NCI-H82 treated with DMSO at 0.1 percent for 48 hours (cell line): ENCODE measurements at regions not wholly inside any gene's neighbourhood (a gene's known extent, or its start where the extent isn't known, plus 50 kb on each side); places are given as distances from the start of the nearest gene placed in this dataset.

Source experiments
- DNase-seq: peaks from one replicate; lab custom pipeline; 2025; ENCODE audit not compliant: unreplicated experiment; lab: John Stamatoyannopoulos, UW

- no peak for DNase-seq
These were observed 446.0 kb downstream of the MTRR start for GRCh38 chr5:8314965-8315364.

GRCh38 chr5:8316608-8317280 lies 447.8 kb downstream of the MTRR start:
- no peak for DNase-seq

DNA sequence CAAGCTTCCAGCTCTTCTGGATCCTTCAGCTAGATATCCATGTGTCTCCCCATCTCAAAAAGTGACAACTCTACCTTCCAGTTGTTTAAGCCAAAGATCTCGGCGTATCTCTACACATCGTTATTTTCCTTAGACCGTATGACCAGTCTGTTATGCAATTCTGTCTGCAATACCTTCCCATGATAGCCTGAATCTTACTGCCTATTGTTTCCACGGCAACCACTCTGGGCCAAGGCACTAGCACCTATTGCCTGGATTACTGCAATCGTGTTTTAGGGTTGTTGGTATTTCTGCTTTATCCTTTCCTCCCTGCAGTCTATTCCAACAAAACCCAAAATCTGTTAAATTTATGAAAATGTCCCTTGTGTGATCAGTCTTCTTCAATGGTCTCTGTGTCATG lies 448.4 kb downstream of the MTRR start:
- no peak for DNase-seq

- DNase-seq = no peak
These were observed 451.3 kb downstream of the MTRR start for GRCh38 chr5:8320244-8320643.

- DNase-seq = no peak
These were observed 452.3 kb downstream of the MTRR start for GRCh38 chr5:8321272-8321671.

DNA sequence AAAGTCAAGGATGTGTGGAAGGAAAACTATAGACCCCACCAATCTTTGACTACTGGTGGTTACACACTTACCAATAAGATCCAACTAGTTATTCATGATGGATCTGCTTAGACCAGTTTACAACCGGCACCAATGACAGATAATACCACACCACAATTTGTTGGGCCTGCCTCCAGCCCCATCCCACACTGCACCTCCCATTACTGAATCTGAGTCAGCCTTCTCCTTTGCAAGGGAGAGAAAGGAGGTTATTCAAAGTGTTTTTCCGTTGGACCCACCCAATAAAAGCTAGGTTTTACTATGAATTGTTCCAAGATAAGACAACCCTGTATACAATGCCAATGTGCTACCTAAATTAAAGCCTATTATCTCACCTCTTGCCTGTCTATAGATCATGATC lies 453.5 kb downstream of the MTRR start:
- no peak for DNase-seq

- DNase-seq = no peak
These were observed 458.1 kb downstream of the MTRR start for GRCh38 chr5:8327016-8327415.

- no peak for DNase-seq
These were observed 460.8 kb downstream of the MTRR start for GRCh38 chr5:8329773-8330172.

GRCh38 chr5:8332666-8333445 lies 463.9 kb downstream of the MTRR start:
- DNase-seq = no peak

DNA sequence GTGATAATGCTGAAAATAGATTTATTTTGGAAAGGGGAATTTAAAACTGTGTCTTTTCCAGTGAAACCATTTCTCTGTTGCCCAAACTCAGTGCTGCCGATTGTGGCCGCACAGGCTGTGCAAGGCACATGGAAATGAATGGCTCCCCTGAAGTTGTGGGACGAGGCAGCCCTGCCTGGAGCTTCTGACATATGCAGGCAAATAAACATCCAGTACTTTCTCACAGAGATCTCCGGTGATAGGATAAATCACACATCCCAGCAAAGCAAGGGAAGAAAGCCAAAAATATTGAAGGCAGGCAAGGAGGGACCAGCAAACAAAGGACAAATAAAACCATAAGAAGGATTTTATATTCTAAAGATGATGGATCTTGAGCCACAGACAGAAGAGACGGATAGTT lies 464.5 kb downstream of the MTRR start:
- no peak for DNase-seq

DNA sequence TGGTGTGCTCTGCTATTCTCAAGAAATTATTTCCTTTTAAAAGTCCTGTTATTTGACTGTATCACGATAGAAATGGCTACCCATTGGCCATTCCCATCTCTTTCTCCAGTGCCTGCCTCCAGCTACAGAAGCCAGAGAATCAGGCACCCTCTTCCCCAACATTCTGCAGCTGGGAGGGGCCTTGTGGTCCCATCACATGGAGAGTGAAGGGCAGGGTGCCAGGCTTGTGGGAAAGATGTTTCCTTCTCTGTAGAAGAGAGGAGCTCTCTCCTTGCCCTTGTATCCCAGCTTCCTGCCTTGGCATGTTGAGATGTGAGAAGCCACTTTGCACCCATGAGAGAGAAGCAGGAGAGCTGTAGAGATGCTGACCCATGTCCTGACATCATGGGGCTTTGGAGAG lies 465.0 kb downstream of the MTRR start:
- no peak for DNase-seq

- no peak for DNase-seq
These were observed 471.3 kb downstream of the MTRR start for GRCh38 chr5:8340261-8340660.

DNA sequence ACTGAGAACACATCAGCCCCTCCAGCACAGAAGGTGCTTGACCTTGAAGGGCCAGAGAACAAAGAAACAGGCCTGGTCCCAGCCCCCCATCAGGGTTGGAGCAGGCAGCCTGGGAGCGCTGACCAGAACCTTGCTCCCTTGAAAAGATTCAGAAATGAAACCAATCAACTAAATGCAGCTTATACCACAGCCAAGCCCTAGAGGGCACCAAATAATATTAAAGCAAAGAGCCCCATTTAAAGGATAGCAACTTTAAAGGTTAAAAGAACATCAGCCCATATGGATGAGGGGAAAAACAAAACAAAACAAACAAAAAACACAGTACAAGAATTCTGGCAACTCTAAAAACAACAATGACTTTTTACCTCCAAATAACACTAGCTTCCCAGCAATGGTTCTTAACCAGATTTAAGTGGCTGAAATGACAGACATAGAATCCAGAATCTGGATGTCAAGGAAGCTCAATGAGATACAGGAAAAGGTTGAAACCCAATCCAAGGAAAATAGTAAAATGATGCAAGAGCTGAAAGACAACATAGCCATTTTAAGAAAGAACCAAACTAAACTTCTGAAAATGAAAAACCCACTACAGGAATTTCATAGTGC lies 471.9 kb downstream of the MTRR start:
- DNase-seq = no peak

- DNase-seq = no peak
These were observed 472.5 kb downstream of the MTRR start for GRCh38 chr5:8341406-8341805.

DNA sequence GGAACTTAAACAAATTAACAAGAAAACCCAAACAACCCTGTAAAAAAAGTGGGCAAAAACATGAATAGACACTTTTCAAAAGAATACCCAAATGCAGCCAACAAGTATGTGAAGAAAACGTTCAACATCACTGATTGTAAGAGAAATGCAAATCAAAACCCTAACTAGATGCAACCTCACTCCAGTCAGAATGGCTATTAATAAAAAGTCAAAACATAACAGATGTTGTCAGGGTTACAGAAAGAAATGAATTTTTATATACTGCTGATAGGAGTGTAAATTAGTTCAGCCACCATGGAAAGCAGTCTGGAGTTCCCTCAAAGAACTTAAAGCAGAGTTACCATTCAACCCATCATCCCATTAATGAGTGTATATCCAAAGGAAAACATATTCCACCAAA lies 479.0 kb downstream of the MTRR start:
- no peak for DNase-seq

GRCh38 chr5:8349855-8350254 lies 480.9 kb downstream of the MTRR start:
- DNase-seq = no peak

- no peak for DNase-seq
These were observed 481.8 kb downstream of the MTRR start for GRCh38 chr5:8350644-8351339.

GRCh38 chr5:8355981-8356380 lies 487.0 kb downstream of the MTRR start:
- DNase-seq = no peak

GRCh38 chr5:8360012-8360411 lies 491.1 kb downstream of the MTRR start:
- DNase-seq = no peak

- DNase-seq = no peak
These were observed 493.5 kb downstream of the MTRR start for GRCh38 chr5:8362495-8362894.

- DNase-seq = no peak
These were observed 494.2 kb downstream of the MTRR start for GRCh38 chr5:8363138-8363537.

DNA sequence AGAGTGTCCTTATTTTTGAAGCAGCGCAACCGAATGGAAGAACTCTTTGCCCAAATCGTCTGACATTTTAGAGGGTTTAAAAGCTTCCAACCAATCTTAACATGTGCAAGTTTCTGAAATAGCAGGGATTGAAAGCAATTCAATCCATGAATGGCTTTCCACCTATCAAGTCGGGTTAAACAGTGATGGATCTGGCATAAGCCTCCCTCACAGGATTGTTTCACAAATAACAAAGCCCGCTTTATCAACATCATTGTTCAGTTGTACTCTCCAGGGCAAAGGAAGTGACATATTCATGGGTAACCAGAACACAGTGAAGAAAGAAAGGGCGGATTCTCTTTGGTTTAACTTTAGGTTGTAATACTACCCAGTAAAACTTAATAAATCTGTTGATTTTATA lies 497.3 kb downstream of the MTRR start:
- DNase-seq = no peak
